HEK293 (cell line): ENCODE measurements at regions not wholly inside any gene's neighbourhood (a gene's known extent, or its start where the extent isn't known, plus 50 kb on each side); places are given as distances from the start of the nearest gene placed in this dataset.

Source experiments
- KLF16 ChIP-seq: fragments of 450-650 bp; formaldehyde crosslinking; IDR thresholded peaks from 2 replicates; pipeline ENCODE4 v1.5.1; 2017; ENCODE audit warnings: missing biosample characterization, missing genetic modification characterization
- YY1 ChIP-seq: fragments of 450-650 bp; formaldehyde crosslinking; IDR thresholded peaks from 2 replicates; pipeline ENCODE4 v1.5.1; 2018; ENCODE audit warnings: missing biosample characterization, missing genetic modification characterization
- ZNF175 ChIP-seq: fragments of 450-650 bp; formaldehyde crosslinking; IDR thresholded peaks from 2 replicates; pipeline ENCODE4 v1.5.1; 2016; ENCODE audit warnings: missing biosample characterization, missing genetic modification characterization
- ZNF239 ChIP-seq: fragments of 450-650 bp; formaldehyde crosslinking; IDR thresholded peaks from 2 replicates; pipeline ENCODE4 v1.5.1; 2016; ENCODE audit warnings: missing biosample characterization, missing genetic modification characterization
- ZNF274 ChIP-seq, 2 experiments: fragments of 200-500 bp in 1 of 2; fragments of 450-650 bp in 1 of 2; sonication (Bioruptor generic) in 1 of 2; formaldehyde crosslinking in 1 of 2; IDR thresholded peaks; 2 replicates each; pipeline versions ENCODE4 v1.5.1 to v1.6.1; 2014 to 2016; ENCODE audit warnings: borderline replicate concordance in 1 of 2, inconsistent platforms in 1 of 2, low read length in 1 of 2, missing biosample characterization in 1 of 2, missing genetic modification characterization in 1 of 2
- ZNF335 ChIP-seq: fragments of 450-650 bp; formaldehyde crosslinking; conservative IDR thresholded peaks from 2 replicates; pipeline ENCODE4 v1.5.1; 2016; ENCODE audit warnings: missing biosample characterization, missing genetic modification characterization
- ZNF350 ChIP-seq: fragments of 450-650 bp; formaldehyde crosslinking; IDR thresholded peaks from 2 replicates; pipeline ENCODE4 v1.5.0; 2017; ENCODE audit warnings: missing biosample characterization, mild to moderate bottlenecking, missing genetic modification characterization
- ZNF366 ChIP-seq: fragments of 450-650 bp; formaldehyde crosslinking; conservative IDR thresholded peaks from 2 replicates; pipeline ENCODE4 v1.5.1; 2016; ENCODE audit warnings: missing biosample characterization, missing genetic modification characterization
- ZNF658 ChIP-seq: fragments of 450-650 bp; formaldehyde crosslinking; IDR thresholded peaks from 2 replicates; pipeline ENCODE4; 2016; ENCODE audit warnings: missing biosample characterization, missing genetic modification characterization
- ZNF707 ChIP-seq: fragments of 450-650 bp; formaldehyde crosslinking; IDR thresholded peaks from 2 replicates; pipeline ENCODE4 v1.5.1; 2016; ENCODE audit warnings: missing biosample characterization, missing genetic modification characterization
- ZNF76 ChIP-seq: fragments of 450-650 bp; formaldehyde crosslinking; IDR thresholded peaks from 2 replicates; pipeline ENCODE4; 2016; ENCODE audit warnings: low read depth, missing biosample characterization, missing genetic modification characterization, borderline replicate concordance
- ZNF776 ChIP-seq: fragments of 450-650 bp; formaldehyde crosslinking; IDR thresholded peaks from 2 replicates; pipeline ENCODE4 v1.5.0; 2017; ENCODE audit warnings: missing biosample characterization, missing genetic modification characterization, borderline replicate concordance
- TF ChIP-seq, protein P1 (sequence below): fragments of 450-650 bp; formaldehyde crosslinking; IDR thresholded peaks from 2 replicates; pipeline ENCODE4 v1.5.1; 2016; ENCODE audit warnings: missing biosample characterization, missing genetic modification characterization
- TF ChIP-seq, protein P2 (sequence below): fragments of 450-650 bp; formaldehyde crosslinking; IDR thresholded peaks from 2 replicates; pipeline ENCODE4 v1.5.1; 2016; ENCODE audit warnings: missing biosample characterization, missing genetic modification characterization, low read depth

DNA sequence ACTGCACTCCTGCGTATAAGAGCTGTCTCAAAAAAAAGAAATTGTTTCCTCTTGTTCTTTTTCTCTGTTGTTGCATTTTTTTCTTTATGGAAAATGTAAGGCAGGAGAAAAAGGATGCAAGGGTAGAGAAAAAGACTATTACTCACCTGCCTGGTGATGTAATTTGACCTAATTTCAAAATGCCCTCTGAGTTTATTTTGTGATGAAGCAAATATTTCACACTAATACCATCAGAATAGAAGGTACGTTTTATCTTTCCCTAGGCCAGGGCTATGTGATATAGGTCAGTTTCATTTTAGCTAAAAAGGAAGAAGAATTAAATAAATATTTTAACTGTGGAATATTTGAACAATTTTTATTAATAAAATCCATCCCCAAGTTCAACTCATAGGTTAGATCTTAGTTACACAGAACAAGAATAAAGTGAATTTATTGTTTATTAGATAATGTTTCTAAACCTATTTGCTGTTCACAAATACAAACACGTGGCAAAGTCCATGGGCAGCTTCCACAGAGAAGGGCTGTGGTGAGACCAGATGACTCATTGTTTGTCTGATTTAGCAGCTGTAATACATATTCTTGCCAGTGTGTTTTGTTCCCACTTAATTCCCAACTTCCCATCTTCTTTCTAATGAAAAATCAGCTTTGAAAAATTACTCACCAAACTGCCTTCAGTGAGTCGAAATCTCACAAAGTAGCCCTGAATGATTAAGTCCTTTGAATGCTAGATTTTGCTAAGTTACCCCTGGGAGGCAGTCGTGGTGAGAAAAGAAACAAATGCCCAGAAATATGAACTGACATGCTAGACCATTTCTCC, 52.8 kb upstream of the CCDC112 start:
- TF ChIP-seq ZNF350 (no peak), ZNF175 (no peak), ZNF707 (tag by site-specific recombination) (no peak), ZNF658 (no peak), ZNF274 (IDR thresholded peaks at IDR 0.05; ENCODE audit: low read length) (no peak), ZNF274 (tag by site-specific recombination; IDR thresholded peaks at IDR 0.05; ENCODE audit: borderline replicate concordance) (no peak), YY1 (no peak), KLF16 (tag by site-specific recombination) (no peak), ZNF335 (tag by site-specific recombination) (peak; percentile 82), ZNF776 (tag by site-specific recombination) (no peak), ZNF76 (no peak), ZNF366 (no peak), ZNF239 (tag by site-specific recombination) (no peak)
- TF ChIP-seq, protein P1, sequence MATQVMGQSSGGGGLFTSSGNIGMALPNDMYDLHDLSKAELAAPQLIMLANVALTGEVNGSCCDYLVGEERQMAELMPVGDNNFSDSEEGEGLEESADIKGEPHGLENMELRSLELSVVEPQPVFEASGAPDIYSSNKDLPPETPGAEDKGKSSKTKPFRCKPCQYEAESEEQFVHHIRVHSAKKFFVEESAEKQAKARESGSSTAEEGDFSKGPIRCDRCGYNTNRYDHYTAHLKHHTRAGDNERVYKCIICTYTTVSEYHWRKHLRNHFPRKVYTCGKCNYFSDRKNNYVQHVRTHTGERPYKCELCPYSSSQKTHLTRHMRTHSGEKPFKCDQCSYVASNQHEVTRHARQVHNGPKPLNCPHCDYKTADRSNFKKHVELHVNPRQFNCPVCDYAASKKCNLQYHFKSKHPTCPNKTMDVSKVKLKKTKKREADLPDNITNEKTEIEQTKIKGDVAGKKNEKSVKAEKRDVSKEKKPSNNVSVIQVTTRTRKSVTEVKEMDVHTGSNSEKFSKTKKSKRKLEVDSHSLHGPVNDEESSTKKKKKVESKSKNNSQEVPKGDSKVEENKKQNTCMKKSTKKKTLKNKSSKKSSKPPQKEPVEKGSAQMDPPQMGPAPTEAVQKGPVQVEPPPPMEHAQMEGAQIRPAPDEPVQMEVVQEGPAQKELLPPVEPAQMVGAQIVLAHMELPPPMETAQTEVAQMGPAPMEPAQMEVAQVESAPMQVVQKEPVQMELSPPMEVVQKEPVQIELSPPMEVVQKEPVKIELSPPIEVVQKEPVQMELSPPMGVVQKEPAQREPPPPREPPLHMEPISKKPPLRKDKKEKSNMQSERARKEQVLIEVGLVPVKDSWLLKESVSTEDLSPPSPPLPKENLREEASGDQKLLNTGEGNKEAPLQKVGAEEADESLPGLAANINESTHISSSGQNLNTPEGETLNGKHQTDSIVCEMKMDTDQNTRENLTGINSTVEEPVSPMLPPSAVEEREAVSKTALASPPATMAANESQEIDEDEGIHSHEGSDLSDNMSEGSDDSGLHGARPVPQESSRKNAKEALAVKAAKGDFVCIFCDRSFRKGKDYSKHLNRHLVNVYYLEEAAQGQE (tag by site-specific recombination), result no peak
- TF ChIP-seq, protein P2, sequence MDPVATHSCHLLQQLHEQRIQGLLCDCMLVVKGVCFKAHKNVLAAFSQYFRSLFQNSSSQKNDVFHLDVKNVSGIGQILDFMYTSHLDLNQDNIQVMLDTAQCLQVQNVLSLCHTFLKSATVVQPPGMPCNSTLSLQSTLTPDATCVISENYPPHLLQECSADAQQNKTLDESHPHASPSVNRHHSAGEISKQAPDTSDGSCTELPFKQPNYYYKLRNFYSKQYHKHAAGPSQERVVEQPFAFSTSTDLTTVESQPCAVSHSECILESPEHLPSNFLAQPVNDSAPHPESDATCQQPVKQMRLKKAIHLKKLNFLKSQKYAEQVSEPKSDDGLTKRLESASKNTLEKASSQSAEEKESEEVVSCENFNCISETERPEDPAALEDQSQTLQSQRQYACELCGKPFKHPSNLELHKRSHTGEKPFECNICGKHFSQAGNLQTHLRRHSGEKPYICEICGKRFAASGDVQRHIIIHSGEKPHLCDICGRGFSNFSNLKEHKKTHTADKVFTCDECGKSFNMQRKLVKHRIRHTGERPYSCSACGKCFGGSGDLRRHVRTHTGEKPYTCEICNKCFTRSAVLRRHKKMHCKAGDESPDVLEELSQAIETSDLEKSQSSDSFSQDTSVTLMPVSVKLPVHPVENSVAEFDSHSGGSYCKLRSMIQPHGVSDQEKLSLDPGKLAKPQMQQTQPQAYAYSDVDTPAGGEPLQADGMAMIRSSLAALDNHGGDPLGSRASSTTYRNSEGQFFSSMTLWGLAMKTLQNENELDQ (tag by site-specific recombination), result no peak
